Stimulated activated CD4-positive, alpha-beta T cell treated with anti-CD3 and anti-CD28 coated beads, Interleukin-12 subunit alpha, Interleukin-12 subunit beta, amount 100 ng/mL, for 24 hours (primary cell): ENCODE measurements at regions not wholly inside any gene's neighbourhood (a gene's known extent, or its start where the extent isn't known, plus 50 kb on each side); places are given as distances from the start of the nearest gene placed in this dataset.
"Not testable (repeated sequence)": the region's sequence is repeated elsewhere in the genome, so short reads cannot be mapped to it uniquely, and the experiment has no call there.

Experiments used
- DNase-seq, 2 experiments: peaks; one replicate each; pipeline ENCODE4 v3.0.0-alpha.2; 2020; ENCODE audit warnings: low read depth in 2 of 2

DNA sequence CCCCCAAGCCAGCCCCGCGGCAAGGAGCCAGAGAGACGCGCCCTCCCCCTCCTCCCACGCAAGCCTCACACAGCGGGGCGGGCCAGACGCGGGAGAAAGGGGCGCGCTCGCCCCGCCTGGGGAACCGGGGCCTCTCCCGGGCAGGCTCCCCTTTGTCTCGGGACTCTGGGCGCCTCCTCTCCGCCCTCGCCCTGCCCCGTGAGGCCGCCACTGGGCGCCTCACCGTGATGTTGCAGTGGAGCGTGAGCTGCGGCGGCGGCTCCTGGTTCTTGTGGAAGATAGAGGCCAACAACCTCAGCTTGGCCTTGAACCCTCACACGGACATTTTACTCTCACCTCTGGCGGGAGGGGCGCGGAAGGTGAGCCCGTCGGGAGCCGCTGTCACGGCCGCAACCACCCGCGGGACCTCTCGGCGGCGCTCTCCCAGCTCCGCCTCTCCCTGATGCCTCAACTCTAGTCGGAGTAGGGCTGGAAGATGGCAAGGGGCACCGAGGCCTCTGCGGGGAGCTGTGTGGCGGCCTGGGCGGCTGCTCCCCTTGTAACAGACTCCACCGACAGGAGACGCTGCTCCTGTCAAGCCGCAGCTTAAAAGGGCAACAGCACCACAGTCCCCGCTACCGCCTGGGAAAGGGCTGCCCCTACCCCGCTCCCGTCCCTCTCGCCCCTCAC, 179.2 kb upstream of the ZSCAN2 start:
- not testable (repeated sequence) for DNase-seq

- not testable (repeated sequence) for DNase-seq
Observed at GRCh38 chr15:84425327-84425726, 175.5 kb upstream of the ZSCAN2 start.

GRCh38 chr15:84473305-84473877, 127.4 kb upstream of the ZSCAN2 start:
- DNase-seq: not testable (repeated sequence)

GRCh38 chr15:84476364-84477033, 124.3 kb upstream of the ZSCAN2 start:
- DNase-seq: not testable (repeated sequence)

GRCh38 chr15:84477550-84477949, 123.3 kb upstream of the ZSCAN2 start:
- not testable (repeated sequence) for DNase-seq

- not testable (repeated sequence) for DNase-seq
Observed at GRCh38 chr15:84480174-84480681, 120.6 kb upstream of the ZSCAN2 start.

GRCh38 chr15:84483859-84484258, 117.0 kb upstream of the ZSCAN2 start:
- not testable (repeated sequence) for DNase-seq

GRCh38 chr15:84500165-84500889, 100.5 kb upstream of the ZSCAN2 start:
- DNase-seq: peak in 1 of 2 experiments; percentile 20

DNA sequence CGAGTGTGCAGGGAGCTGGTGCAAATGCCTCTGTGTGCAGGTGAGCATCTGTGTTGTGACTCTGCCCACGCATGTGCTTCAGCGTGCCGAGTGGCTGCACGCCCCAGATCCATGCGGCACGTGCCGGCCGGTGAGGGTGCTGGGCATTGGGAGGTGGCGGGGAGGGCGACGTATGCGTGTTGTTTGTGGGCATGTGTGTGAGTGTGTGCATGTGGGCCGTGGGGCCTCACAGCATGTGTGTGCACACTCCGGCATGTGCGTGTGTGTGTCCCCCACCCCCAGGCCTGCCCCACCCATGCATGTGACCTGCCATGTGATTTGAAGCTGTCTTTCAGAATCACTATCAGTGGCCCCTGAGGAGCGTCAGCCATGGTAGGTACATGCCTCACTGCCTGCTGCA, 97.7 kb upstream of the ZSCAN2 start:
- DNase-seq: not testable (repeated sequence)

DNA sequence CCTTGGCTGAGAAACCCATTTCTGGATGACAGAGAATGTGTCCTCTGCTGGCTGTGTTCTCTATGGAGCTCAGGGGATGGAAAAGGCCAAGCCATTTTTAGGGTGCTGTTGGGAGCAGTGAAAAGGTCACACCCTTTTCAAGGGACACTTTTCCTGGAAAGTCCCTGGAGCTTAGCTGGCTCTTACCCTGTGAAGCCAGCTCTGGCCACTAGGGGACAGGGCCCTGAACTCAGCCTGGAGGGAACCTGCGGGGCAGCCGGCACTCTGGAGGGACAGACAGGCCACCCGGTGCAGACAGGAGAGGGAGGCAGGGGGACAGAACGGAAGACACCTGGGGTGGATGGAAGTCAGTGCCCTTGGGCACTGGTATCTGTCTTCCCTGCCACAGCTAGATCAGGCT, 95.3 kb upstream of the ZSCAN2 start:
- not testable (repeated sequence) for DNase-seq

- not testable (repeated sequence) for DNase-seq
Observed at GRCh38 chr15:84512324-84512723, 88.5 kb upstream of the ZSCAN2 start.

DNA sequence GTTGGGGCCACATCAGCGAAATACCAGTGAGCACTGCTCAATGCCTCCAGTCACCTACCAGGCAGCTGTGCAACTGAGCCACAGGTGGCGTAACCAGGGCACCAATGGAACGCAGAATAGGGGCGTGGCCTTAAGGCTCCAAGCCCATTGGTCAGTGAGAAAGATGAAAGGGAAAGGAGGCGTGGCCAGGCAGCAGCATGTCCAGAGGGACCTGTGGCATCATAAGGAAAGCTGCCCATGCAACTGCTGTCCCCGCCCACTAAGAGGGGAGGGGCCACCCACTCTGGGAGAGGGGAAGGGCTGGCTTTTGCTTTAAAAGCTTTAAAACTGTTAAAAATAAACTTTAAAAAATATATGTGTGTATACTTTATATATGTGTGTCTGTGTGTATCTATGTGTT, 84.0 kb upstream of the ZSCAN2 start:
- DNase-seq: not testable (repeated sequence)

- DNase-seq: not testable (repeated sequence)
Observed at GRCh38 chr15:84525491-84526344, 75.1 kb upstream of the ZSCAN2 start.

GRCh38 chr15:84530751-84531150, 70.1 kb upstream of the ZSCAN2 start:
- DNase-seq: not testable (repeated sequence)

DNA sequence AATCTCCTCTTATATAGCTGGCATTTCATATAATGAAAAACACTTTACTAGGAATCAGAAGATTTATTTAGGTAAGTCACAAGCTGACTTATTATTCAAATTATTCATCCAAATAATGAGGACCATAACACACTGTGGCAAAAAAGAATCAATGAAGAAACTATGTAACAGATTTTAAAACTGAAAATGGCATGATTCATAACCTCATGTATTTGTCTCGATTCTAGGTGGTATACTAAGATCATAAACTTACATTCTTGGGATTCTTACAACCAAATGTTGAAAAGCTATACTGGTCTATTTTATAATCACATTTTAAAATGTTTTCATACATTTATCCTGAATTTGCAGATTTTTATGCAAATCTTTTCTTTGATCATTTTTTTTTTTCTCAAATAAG, 69.6 kb upstream of the ZSCAN2 start:
- not testable (repeated sequence) for DNase-seq

- DNase-seq: not testable (repeated sequence)
Observed at GRCh38 chr15:84531709-84532367, 69.0 kb upstream of the ZSCAN2 start.

DNA sequence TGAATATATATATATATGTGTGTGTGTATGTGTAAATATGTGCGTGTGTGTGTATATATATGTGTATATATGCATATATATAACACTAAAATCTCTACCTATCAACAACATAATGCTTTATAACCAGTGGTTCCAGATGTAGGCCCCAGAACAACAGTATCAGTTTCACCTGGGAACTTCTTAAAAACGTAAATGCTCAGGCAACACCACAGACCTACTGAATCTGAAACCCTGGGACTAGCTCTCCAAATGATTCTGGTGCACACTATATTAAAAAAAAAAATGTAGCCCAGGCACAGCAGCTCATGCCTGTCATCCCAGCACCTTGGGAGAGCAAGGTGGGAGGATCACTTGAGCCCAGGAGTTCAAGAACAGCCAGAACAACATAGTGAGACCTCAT, 67.1 kb upstream of the ZSCAN2 start:
- not testable (repeated sequence) for DNase-seq

DNA sequence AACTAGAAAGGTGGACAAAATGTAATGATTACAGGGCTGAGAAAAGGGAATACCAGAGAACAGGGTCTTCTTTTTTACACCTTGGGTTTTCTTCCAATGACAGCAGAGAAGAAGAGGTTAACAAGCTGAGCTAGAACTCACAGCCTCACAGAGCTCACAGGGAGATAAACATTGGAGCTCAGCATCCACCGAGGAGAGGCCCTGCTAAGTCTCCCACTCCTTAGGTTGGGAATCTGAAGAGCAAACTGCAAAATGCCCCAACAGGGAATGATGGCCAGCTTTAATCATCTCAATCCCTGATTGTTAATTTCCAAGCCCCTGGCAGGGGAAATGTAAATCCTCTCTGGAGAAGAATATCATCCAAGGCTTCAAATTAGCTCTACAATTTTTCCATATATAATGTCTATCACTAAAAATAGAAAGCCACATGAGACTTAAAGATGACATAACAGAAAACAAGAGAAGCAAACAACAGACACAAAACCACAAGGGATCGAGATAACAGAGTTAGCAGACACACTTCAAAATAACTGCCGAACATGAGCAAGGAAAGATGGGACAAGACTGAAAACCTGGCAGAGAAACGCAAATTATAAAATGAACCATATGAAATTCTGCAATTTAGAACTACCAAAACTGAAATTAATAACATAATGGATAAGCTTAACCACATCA, 66.1 kb upstream of the ZSCAN2 start:
- not testable (repeated sequence) for DNase-seq

DNA sequence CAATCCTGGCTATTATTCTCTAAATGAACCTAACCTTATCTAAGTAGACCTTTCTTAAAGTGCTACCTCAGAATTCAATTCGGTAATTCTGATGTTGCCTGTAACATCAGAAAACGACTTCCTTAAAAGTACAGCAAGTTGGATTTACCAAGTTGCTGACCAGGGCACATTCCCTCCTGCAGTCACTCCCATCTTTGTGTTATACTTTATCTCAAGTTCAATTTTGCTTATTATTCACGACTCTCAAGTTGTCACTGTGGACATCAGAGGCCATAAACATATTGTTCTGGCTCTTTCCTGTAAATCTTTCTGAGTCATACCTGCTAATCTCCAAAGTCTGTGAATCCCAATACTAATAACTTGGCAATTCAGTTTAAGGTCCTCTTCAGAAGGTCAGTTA, 64.6 kb upstream of the ZSCAN2 start:
- DNase-seq: not testable (repeated sequence)

DNA sequence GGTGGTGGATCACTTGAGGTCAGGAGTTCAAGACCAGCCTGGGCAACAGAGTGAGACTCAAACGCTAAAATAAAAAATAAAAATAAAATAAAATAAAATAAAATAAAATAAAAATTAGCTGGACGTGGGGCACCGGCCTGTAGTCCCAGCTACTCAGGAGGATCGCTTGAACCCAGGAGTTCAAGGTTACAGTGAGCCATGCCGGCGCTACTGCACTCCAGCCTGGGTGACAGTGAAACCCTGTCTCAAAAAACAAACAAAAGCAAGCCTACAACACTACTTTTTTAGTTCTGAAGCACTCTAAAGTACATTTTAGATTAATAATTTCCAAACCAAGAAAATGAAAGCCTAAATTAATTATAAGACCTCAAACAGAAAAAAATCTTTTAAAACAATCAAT, 56.2 kb upstream of the ZSCAN2 start:
- DNase-seq: not testable (repeated sequence)
